NCI-H69 (cell line): ENCODE measurements at regions not wholly inside any gene's neighbourhood (a gene's known extent, or its start where the extent isn't known, plus 50 kb on each side); places are given as distances from the start of the nearest gene placed in this dataset.
"Not testable (repeated sequence)": the region's sequence is repeated elsewhere in the genome, so short reads cannot be mapped to it uniquely, and the experiment has no call there.

Experiments used
- DNase-seq: peaks from one replicate; lab custom pipeline; 2025; lab: John Stamatoyannopoulos, UW

DNA sequence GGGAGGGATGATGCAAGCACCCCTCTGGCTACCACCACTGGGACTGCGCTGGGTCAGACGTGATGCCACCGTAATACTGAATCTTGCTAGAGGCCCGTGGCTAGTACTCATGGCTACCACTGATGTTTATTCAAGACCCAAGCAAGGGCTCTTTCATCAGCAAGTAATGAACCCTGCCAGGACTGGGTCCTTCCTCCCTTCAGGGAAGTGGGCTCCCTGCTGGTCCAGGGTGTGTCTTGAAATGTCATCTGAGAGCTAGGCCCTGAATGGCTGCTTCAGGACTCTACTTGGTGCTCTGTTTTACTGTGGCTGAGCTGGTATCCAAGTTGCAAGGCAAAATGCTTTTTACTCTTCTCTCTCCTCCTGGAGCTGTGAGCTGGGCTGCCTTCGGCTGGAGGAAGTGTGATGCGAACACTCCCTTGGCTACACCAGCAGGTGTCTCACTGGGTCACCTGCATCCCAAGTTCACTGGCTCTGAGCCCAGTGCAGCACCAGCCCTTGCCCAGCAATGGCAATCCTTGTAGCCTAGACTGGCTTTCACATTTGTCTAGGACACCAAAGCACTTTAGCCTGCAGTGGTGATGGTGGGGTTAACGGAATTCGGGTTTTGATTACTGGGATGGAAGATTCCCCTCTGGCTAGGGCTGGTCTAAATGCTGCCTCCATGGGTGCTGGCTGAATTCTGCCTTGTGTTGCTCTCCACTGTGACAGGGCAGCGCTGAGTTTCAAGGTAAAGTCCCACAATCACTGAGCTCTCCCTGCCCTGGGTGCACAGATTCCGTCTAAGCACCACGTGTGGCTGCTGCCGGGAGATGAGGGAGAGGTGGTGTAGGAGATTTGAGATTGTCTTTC lies 98.6 kb downstream of the USP22 start:
- peak; percentile 84 for DNase-seq

DNA sequence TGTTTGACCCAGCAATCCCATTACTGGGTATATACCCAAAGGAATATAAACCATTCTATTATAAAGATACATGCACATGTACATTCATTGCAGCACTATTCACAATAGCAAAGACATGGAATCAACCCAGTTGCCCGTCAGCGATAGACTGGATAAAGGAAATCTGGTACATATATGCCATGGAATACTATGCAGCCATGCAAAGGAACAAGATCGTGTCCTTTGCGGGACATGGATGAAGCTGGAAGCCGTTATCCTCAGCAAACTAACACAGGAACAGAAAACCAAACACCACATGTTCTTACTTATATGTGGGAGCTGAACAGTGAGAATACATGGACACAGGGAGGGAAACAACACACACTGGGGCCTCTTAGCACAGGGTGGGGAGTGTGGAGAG lies 95.1 kb downstream of the USP22 start:
- not testable (repeated sequence) for DNase-seq

DNA sequence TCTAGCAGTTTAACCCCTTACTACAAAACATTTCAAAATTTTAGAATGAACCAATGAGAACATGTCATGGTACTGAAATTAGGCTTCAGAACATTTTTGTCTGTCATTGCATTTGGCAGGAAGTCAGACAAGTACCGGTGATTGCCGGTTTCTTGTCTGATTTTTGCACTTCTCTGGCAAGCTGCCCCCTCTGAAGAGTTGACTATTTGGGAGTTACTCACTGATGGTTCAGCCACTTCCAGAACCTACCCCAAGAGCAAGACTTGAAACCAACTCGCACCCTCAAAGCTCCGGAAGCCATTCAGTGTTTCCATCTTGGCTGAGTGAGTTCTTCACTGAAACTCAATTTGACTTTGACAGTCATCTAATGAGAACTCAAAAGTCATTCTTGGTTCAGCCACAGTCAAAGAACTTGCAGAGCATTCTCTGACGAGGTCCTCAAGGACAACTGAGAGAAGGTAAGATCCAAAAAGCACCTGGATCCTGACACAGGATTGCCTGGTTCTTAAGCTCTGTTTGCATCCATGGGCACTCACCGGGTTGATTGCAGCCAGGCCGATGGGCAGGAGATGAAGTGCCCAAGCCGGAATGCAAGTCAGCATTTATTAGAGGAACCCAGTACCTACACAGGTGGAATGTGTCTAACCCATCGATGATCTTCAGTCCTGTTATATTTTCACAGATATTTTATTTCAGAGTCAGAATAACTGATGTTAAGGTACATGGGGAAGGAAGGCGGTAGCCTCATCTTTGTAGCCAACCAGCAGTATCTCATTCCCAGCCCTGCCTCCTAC lies 93.6 kb downstream of the USP22 start:
- no peak for DNase-seq
